Neural progenitor cell (in vitro differentiated cells): ENCODE measurements at regions not wholly inside any gene's neighbourhood (a gene's known extent, or its start where the extent isn't known, plus 50 kb on each side); places are given as distances from the start of the nearest gene placed in this dataset.
"Not testable (repeated sequence)": the region's sequence is repeated elsewhere in the genome, so short reads cannot be mapped to it uniquely, and the experiment has no call there.

Experiments used
- CTCF ChIP-seq: fragments of 200-600 bp; sonication (generic); IDR thresholded peaks from 2 replicates; pipeline ENCODE4 v1.5.1; 2017; ENCODE audit warnings: antibody characterized with exemption, mild to moderate bottlenecking
- EZH2phosphoT487 ChIP-seq: fragments of 200-600 bp; sonication (generic); IDR thresholded peaks from 2 replicates; pipeline ENCODE4 v1.6.1; 2017; ENCODE audit warnings: antibody characterized with exemption

GRCh38 chr9:26214713-26215444, 536.6 kb upstream of the TUSC1 start:
- TF ChIP-seq CTCF, EZH2phosphoT487: not testable (repeated sequence)
